K562 (cell line): ENCODE measurements at regions not wholly inside any gene's neighbourhood (a gene's known extent, or its start where the extent isn't known, plus 50 kb on each side); places are given as distances from the start of the nearest gene placed in this dataset.

Source experiments
- ATAC-seq: fragments of 200-7000 bp; cut with Tn5 transposase; 3 replicates; pipeline ENCODE4 v1.9.1; 2020; ENCODE audit warnings: moderate library complexity
- BruUV-seq: library from RNA; stranded (reverse); fragments of 400-500 nt; replicated peaks from 2 replicates; lab custom pipeline; 2021; lab: Mats Ljungman, UMichigan
- CTCF ChIA-PET: fragments of 300-600 bp; formaldehyde crosslinking; extraction: SDS; loops from one replicate; lab custom pipeline; 2021; ENCODE audit warnings: low intra/inter-chr PET ratio; lab: Yijun Ruan, JAX
- POLR2A ChIA-PET: fragments of 300-600, 350-650 bp; sonication (Branson Sonifier 250); formaldehyde crosslinking; extraction: SDS; loops from one replicate; lab custom pipeline; 2021; ENCODE audit warnings: antibody characterized with exemption, inconsistent platforms; lab: Yijun Ruan, JAX
- DNase-seq, 4 experiments: peaks; one replicate each; pipeline versions ENCODE4 v3.0.0 to v3.0.0-alpha.2; 2011 to 2018; ENCODE audit warnings: low spot score in 3 of 4, mixed read lengths in 3 of 4; ENCODE audit errors: extremely low read depth in 1 of 4
- FAIRE-seq: peaks from 2 replicates; lab custom pipeline; 2011; peaks lifted over from hg19 to GRCh38; lab: Jason Lieb, UNC
- H2AFZ ChIP-seq: 2 replicates; pipeline ENCODE4 v1.6.0; 2011; ENCODE audit warnings: low read depth, low read length, control low read depth, inconsistent platforms
- H3K27ac ChIP-seq: fragments of 200-600 bp; 3 replicates; pipeline ENCODE4 v1.8.0; 2011; ENCODE audit warnings: low read depth, mild to moderate bottlenecking, control low read depth, inconsistent platforms, low read length, moderate library complexity, mixed read lengths; ENCODE audit errors: extremely low read depth
- H3K27me3 ChIP-seq, 2 experiments: fragments of 300-600 bp in 1 of 2; 2 replicates in 1 of 2; 3 replicates in 1 of 2; pipeline versions ENCODE4 v1.6.0 to v1.8.0; 2011; ENCODE audit warnings: inconsistent platforms in 2 of 2, low read length in 2 of 2, mild to moderate bottlenecking in 1 of 2, mixed read lengths in 1 of 2, moderate library complexity in 1 of 2; ENCODE audit not compliant: control insufficient read depth in 2 of 2, insufficient read depth in 2 of 2
- H3K36me3 ChIP-seq: fragments of 300-600 bp; 3 replicates; pipeline ENCODE4 v1.8.0; 2011; ENCODE audit warnings: mild to moderate bottlenecking, low read length, inconsistent platforms; ENCODE audit not compliant: control insufficient read depth, insufficient read depth
- H3K4me1 ChIP-seq, 2 experiments: fragments of 200-600 bp in 1 of 2; replicated peaks in 1 of 2; 2 replicates in 1 of 2; 3 replicates in 1 of 2; pipeline versions ENCODE4 v1.5.1 to v1.8.0; 2011; ENCODE audit warnings: inconsistent platforms in 2 of 2, low read length in 2 of 2, mild to moderate bottlenecking in 1 of 2, mixed read lengths in 1 of 2, moderate library complexity in 1 of 2; ENCODE audit not compliant: control insufficient read depth in 2 of 2, insufficient read depth in 2 of 2
- H3K4me2 ChIP-seq: 2 replicates; pipeline ENCODE4 v1.6.1; 2011; ENCODE audit warnings: low read length, control low read depth, inconsistent platforms, mixed read lengths; ENCODE audit not compliant: insufficient read depth
- H3K4me3 ChIP-seq: fragments of 200-600 bp; sonication (generic), shearing (Covaris generic); 2 replicates; pipeline ENCODE4 v1.5.1; 2016; ENCODE audit warnings: control low read depth, inconsistent platforms
- H3K79me2 ChIP-seq: fragments of 200-600 bp; 3 replicates; pipeline ENCODE4 v1.8.0; 2011; ENCODE audit warnings: low read length, inconsistent platforms; ENCODE audit not compliant: control insufficient read depth, insufficient read depth
- H3K9ac ChIP-seq, 2 experiments: 2 replicates each; pipeline versions ENCODE4 v1.6.0 to v1.6.1; 2011; ENCODE audit warnings: low read depth in 2 of 2, low read length in 2 of 2, control low read depth in 1 of 2, inconsistent platforms in 1 of 2, mild to moderate bottlenecking in 1 of 2, mixed read lengths in 1 of 2; ENCODE audit not compliant: insufficient read depth in 1 of 2
- H3K9me1 ChIP-seq: one replicate; pipeline ENCODE4 v1.6.0; 2011; ENCODE audit warnings: inconsistent platforms, mild to moderate bottlenecking, low read length, moderate library complexity; ENCODE audit not compliant: control insufficient read depth, insufficient read depth
- H3K9me3 ChIP-seq: replicated peaks from 2 replicates; pipeline ENCODE4 v1.5.1; 2011; ENCODE audit warnings: low read depth, low read length, inconsistent platforms; ENCODE audit not compliant: control insufficient read depth, insufficient read depth
- H4K20me1 ChIP-seq: replicated peaks from 2 replicates; pipeline ENCODE4 v1.6.1; 2011; ENCODE audit warnings: low read length, inconsistent platforms, mixed read lengths; ENCODE audit not compliant: control insufficient read depth, insufficient read depth
- CREB3 ChIP-seq: fragments of 450-650 bp; conservative IDR thresholded peaks from 2 replicates; pipeline ENCODE4 v1.6.1; 2016; ENCODE audit warnings: missing genetic modification characterization, low read depth, mild to moderate bottlenecking, missing compliant biosample characterization, moderate library complexity
- E2F5 ChIP-seq: sonication (generic); formaldehyde crosslinking; IDR thresholded peaks from 2 replicates; pipeline ENCODE4 v1.8.0; 2022; ENCODE audit warnings: mild to moderate bottlenecking, missing genetic modification reagents
- HNRNPUL1 ChIP-seq: fragments of 200-400 bp; formaldehyde crosslinking; IDR thresholded peaks from 2 replicates; pipeline ENCODE4 v1.6.1; 2017; ENCODE audit warnings: low read length
- TBL1XR1 ChIP-seq, 2 experiments: IDR thresholded peaks; 2 replicates each; pipeline ENCODE4 v1.6.1; 2012; ENCODE audit warnings: improper control_type of control experiment in 2 of 2, low read length in 2 of 2, mild to moderate bottlenecking in 1 of 2
- ZFP91 ChIP-seq: sonication (generic); formaldehyde crosslinking; IDR thresholded peaks from 2 replicates; pipeline ENCODE4 v1.8.0; 2022; ENCODE audit warnings: mild to moderate bottlenecking, missing genetic modification reagents
- ZNF79 ChIP-seq: fragments of 250-450 bp; sonication (Bioruptor Pico); IDR thresholded peaks from 2 replicates; pipeline ENCODE4 v1.4.0; 2020; ENCODE audit warnings: low read depth, mild to moderate bottlenecking, moderate library complexity
- WGBS: fragments of 100-300 bp; shearing (Covaris generic); methylation state at CpG from one replicate; pipeline ENCODE4 v1.1.6; 2016; ENCODE audit warnings: low coverage, mixed read lengths; ENCODE audit not compliant: insufficient coverage; ENCODE audit errors: missing lambda C conversion rate; 5-methylcytosine and 5-hydroxymethylcytosine counted together
- in situ Hi-C: fragments of 300-500 bp; cut with MboI; formaldehyde crosslinking; loops from 4 replicates; pipeline ENCODE4 v1.15.0; 2018; ENCODE audit warnings: inconsistent platforms, mixed read lengths
- intact Hi-C: fragments of 100-400 bp; cut with micrococcal nuclease; formaldehyde crosslinking; loops from 2 replicates; pipeline ENCODE4 v1.14.2; 2022
- TF ChIP-seq, protein P1 (sequence below), 2 experiments: fragments of 450-650 bp; conservative IDR thresholded peaks; 2 replicates each; pipeline ENCODE4 v1.6.1; 2017; ENCODE audit warnings: mild to moderate bottlenecking in 2 of 2, moderate library complexity in 2 of 2

- no peak for FAIRE-seq
- TF ChIP-seq, protein P1, sequence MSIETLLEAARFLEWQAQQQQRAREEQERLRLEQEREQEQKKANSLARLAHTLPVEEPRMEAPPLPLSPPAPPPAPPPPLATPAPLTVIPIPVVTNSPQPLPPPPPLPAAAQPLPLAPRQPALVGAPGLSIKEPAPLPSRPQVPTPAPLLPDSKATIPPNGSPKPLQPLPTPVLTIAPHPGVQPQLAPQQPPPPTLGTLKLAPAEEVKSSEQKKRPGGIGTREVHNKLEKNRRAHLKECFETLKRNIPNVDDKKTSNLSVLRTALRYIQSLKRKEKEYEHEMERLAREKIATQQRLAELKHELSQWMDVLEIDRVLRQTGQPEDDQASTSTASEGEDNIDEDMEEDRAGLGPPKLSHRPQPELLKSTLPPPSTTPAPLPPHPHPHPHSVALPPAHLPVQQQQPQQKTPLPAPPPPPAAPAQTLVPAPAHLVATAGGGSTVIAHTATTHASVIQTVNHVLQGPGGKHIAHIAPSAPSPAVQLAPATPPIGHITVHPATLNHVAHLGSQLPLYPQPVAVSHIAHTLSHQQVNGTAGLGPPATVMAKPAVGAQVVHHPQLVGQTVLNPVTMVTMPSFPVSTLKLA (conservative IDR thresholded peaks at IDR 0.05), result no peak
- no peak for TF ChIP-seq ZFP91 (CRISPR knock-in tag)
- no peak for TF ChIP-seq E2F5 (CRISPR knock-in tag)
- no peak for TF ChIP-seq HNRNPUL1
- no peak for TF ChIP-seq ZNF79 (CRISPR knock-in tag)
- no peak for TF ChIP-seq CREB3 (tag)
- no peak for TF ChIP-seq TBL1XR1 (IDR thresholded peaks at IDR 0.05; ENCODE audit: low read length in 2 of 2)
These were observed 89.8 kb upstream of the PRKD1 start for GRCh38 chr14:30017370-30017993.

More at GRCh38 chr14:30017370-30017993, 89.8 kb upstream of the PRKD1 start:
- H3K27me3 ChIP-seq, result no peaks in the 10 kb centered on the region
- no peak overlapping the region for H3K9ac ChIP-seq
- no peaks in the 10 kb centered on the region for H3K79me2 ChIP-seq
- no peak overlapping the region for H3K4me2 ChIP-seq
- H3K27ac ChIP-seq, result no peak overlapping the region
- WGBS, result 5% methylated on average over 2 of the region's 2 CpGs
- no peaks in the 10 kb centered on the region for H3K9me1 ChIP-seq
- DNase-seq, result no peak
- no peak overlapping the region for H2AFZ ChIP-seq
- in situ Hi-C loops, result loop anchor here (25.0 kb wide), 1 partner anchor 455 kb away; no protein-coding TSS in a partner anchor
- CTCF ChIA-PET, result no interaction called here
- POLR2A ChIA-PET, result no interaction called here
- no peak for ATAC-seq
- intact Hi-C loops, result no loop called here
- H3K4me3 ChIP-seq, result no peak overlapping the region
- no TSS peak for BruUV-seq
- no peaks in the 10 kb centered on the region for H4K20me1 ChIP-seq
- H3K36me3 ChIP-seq, result no peaks in the 10 kb centered on the region
- no peaks in the 10 kb centered on the region for H3K9me3 ChIP-seq
- no peaks in the 10 kb centered on the region for H3K4me1 ChIP-seq
